ENCODE measurements at regions not wholly inside any gene's neighbourhood (a gene's known extent, or its start where the extent isn't known, plus 50 kb on each side); places are given as distances from the start of the nearest gene placed in this dataset.

GRCh38 chr5:145178641-145179523, 656.3 kb downstream of the PRELID2 start:
- Histone ChIP-seq H3K4me3 (no peak overlapping the region), H3K9me3 (no peaks in the 10 kb centered on the region), H3K27me3 (no peaks in the 10 kb centered on the region), H3K4me1 (no peaks in the 10 kb centered on the region), H3K36me3 (no peaks in the 10 kb centered on the region), H3K27ac (no peak overlapping the region)
- intact Hi-C loops (cut with DNase I) = no loop called here
- DNase-seq (ENCODE audit: extremely low spot score in 2 of 2) = no peak
- TF ChIP-seq CTCF (IDR thresholded peaks at IDR 0.05) (no peak), POLR2AphosphoS5 (IDR thresholded peaks at IDR 0.05; ENCODE audit: insufficient read depth in 1 of 2, low read depth in 1 of 2) (no peak), POLR2A (IDR thresholded peaks at IDR 0.05) (no peak)

GRCh38 chr5:145176041-145176440, 659.1 kb downstream of the PRELID2 start:
- no peaks in the 10 kb centered on the region for H3K27me3 ChIP-seq
- intact Hi-C loops (cut with DNase I) = no loop called here
- no peak for TF ChIP-seq CTCF (IDR thresholded peaks at IDR 0.05)
- H3K4me3 ChIP-seq = no peak overlapping the region
- H3K9me3 ChIP-seq = no peaks in the 10 kb centered on the region
- H3K27ac ChIP-seq = no peak overlapping the region
- H3K4me1 ChIP-seq = no peaks in the 10 kb centered on the region
- no peak for DNase-seq (ENCODE audit: extremely low spot score in 2 of 2)
- no peaks in the 10 kb centered on the region for H3K36me3 ChIP-seq

- intact Hi-C loops (cut with DNase I) = no loop called here
- TF ChIP-seq CTCF (IDR thresholded peaks at IDR 0.05) = no peak
- no peak for TF ChIP-seq POLR2A (IDR thresholded peaks at IDR 0.05)
- H3K4me1 ChIP-seq = no peaks in the 10 kb centered on the region
- DNase-seq (ENCODE audit: extremely low spot score in 2 of 2) = no peak
- H3K4me3 ChIP-seq = no peak overlapping the region
- no peaks in the 10 kb centered on the region for H3K27me3 ChIP-seq
- H3K36me3 ChIP-seq = no peaks in the 10 kb centered on the region
- no peak overlapping the region for H3K27ac ChIP-seq
- no peaks in the 10 kb centered on the region for H3K9me3 ChIP-seq
Measured at GRCh38 chr5:145166110-145166509, 669.0 kb downstream of the PRELID2 start.

GRCh38 chr5:145163876-145164275, 671.3 kb downstream of the PRELID2 start:
- Histone ChIP-seq H3K9me3 (no peaks in the 10 kb centered on the region), H3K4me3 (no peak overlapping the region), H3K36me3 (no peaks in the 10 kb centered on the region), H3K27me3 (no peaks in the 10 kb centered on the region), H3K27ac (no peak overlapping the region), H3K4me1 (no peaks in the 10 kb centered on the region)
- TF ChIP-seq CTCF (IDR thresholded peaks at IDR 0.05) = no peak
- no peak for TF ChIP-seq POLR2AphosphoS5 (IDR thresholded peaks at IDR 0.05; ENCODE audit: insufficient read depth in 1 of 2, low read depth in 1 of 2)
- TF ChIP-seq POLR2A (IDR thresholded peaks at IDR 0.05) = no peak
- intact Hi-C loops (cut with DNase I) = no loop called here
- DNase-seq (ENCODE audit: extremely low spot score in 2 of 2) = no peak

GRCh38 chr5:145162626-145163025, 672.5 kb downstream of the PRELID2 start:
- no peaks in the 10 kb centered on the region for H3K36me3 ChIP-seq
- H3K4me1 ChIP-seq = no peaks in the 10 kb centered on the region
- intact Hi-C loops (cut with DNase I) = no loop called here
- no peak for DNase-seq (ENCODE audit: extremely low spot score in 2 of 2)
- H3K9me3 ChIP-seq = no peaks in the 10 kb centered on the region
- no peak overlapping the region for H3K4me3 ChIP-seq
- no peaks in the 10 kb centered on the region for H3K27me3 ChIP-seq
- TF ChIP-seq POLR2A (IDR thresholded peaks at IDR 0.05) (no peak), CTCF (IDR thresholded peaks at IDR 0.05) (no peak), POLR2AphosphoS5 (IDR thresholded peaks at IDR 0.05; ENCODE audit: insufficient read depth in 1 of 2, low read depth in 1 of 2) (no peak)
- no peak overlapping the region for H3K27ac ChIP-seq

Data from vagina (tissue), 2 donors.